K562 (cell line): ENCODE measurements at regions not wholly inside any gene's neighbourhood (a gene's known extent, or its start where the extent isn't known, plus 50 kb on each side); places are given as distances from the start of the nearest gene placed in this dataset.

ENCODE experiments used
- CC2D1A ChIP-seq: fragments of 450-650 bp; IDR thresholded peaks from 2 replicates; pipeline ENCODE4 v1.6.1; 2017; ENCODE audit warnings: mild to moderate bottlenecking
- KAT8 ChIP-seq: fragments of 450-650 bp; IDR thresholded peaks from 2 replicates; pipeline ENCODE4 v1.6.1; 2016; ENCODE audit warnings: low read depth, mild to moderate bottlenecking
- ZNF717 ChIP-seq: fragments of 250-450 bp; sonication (Bioruptor Pico); IDR thresholded peaks from 2 replicates; pipeline ENCODE4 v1.5.0; 2021
- TF ChIP-seq, protein P1 (sequence below): fragments of 450-650 bp; IDR thresholded peaks from 2 replicates; pipeline ENCODE4 v1.6.1; 2016; ENCODE audit warnings: low read depth
- TF ChIP-seq, protein P2 (sequence below): fragments of 200-400 bp; formaldehyde crosslinking; IDR thresholded peaks from 2 replicates; pipeline ENCODE4 v1.6.1; 2017; ENCODE audit warnings: mild to moderate bottlenecking, low read depth, low read length, moderate library complexity
- TF ChIP-seq, protein P3 (sequence below), 2 experiments: fragments of 450-650 bp; formaldehyde crosslinking in 1 of 2; IDR thresholded peaks; 2 replicates each; pipeline versions ENCODE4 v1.4.0 to v1.6.1; 2014 to 2020; ENCODE audit warnings: mild to moderate bottlenecking in 2 of 2, borderline replicate concordance in 1 of 2, low read depth in 1 of 2
- TF ChIP-seq, protein P4 (sequence below): fragments of 450-650 bp; IDR thresholded peaks from 2 replicates; pipeline ENCODE4 v1.6.1; 2016; ENCODE audit warnings: mild to moderate bottlenecking

DNA sequence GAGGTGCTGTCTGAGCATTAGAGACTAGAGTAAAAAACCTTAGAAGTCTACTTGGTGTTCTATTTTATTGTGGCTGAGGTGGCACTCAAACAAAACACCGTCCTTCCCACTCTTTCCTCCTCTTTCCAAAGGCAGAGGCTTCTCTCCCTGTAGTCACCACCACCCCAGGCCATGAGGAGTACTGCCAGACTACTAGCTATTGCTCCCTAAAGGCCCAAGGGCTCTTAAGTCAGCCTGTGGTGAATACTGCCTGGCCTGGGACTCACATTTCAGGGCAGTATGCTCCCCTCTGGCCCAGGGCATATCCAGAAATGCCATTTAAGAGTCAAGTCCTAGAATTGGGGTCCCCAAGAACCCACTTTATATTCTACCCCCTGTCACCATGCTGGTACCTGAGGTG lies 309.7 kb upstream of the IMPG1 start (continued):
- TF ChIP-seq KAT8 (no peak), CC2D1A (no peak), ZNF717 (CRISPR knock-in tag) (no peak)
- TF ChIP-seq, protein P1, sequence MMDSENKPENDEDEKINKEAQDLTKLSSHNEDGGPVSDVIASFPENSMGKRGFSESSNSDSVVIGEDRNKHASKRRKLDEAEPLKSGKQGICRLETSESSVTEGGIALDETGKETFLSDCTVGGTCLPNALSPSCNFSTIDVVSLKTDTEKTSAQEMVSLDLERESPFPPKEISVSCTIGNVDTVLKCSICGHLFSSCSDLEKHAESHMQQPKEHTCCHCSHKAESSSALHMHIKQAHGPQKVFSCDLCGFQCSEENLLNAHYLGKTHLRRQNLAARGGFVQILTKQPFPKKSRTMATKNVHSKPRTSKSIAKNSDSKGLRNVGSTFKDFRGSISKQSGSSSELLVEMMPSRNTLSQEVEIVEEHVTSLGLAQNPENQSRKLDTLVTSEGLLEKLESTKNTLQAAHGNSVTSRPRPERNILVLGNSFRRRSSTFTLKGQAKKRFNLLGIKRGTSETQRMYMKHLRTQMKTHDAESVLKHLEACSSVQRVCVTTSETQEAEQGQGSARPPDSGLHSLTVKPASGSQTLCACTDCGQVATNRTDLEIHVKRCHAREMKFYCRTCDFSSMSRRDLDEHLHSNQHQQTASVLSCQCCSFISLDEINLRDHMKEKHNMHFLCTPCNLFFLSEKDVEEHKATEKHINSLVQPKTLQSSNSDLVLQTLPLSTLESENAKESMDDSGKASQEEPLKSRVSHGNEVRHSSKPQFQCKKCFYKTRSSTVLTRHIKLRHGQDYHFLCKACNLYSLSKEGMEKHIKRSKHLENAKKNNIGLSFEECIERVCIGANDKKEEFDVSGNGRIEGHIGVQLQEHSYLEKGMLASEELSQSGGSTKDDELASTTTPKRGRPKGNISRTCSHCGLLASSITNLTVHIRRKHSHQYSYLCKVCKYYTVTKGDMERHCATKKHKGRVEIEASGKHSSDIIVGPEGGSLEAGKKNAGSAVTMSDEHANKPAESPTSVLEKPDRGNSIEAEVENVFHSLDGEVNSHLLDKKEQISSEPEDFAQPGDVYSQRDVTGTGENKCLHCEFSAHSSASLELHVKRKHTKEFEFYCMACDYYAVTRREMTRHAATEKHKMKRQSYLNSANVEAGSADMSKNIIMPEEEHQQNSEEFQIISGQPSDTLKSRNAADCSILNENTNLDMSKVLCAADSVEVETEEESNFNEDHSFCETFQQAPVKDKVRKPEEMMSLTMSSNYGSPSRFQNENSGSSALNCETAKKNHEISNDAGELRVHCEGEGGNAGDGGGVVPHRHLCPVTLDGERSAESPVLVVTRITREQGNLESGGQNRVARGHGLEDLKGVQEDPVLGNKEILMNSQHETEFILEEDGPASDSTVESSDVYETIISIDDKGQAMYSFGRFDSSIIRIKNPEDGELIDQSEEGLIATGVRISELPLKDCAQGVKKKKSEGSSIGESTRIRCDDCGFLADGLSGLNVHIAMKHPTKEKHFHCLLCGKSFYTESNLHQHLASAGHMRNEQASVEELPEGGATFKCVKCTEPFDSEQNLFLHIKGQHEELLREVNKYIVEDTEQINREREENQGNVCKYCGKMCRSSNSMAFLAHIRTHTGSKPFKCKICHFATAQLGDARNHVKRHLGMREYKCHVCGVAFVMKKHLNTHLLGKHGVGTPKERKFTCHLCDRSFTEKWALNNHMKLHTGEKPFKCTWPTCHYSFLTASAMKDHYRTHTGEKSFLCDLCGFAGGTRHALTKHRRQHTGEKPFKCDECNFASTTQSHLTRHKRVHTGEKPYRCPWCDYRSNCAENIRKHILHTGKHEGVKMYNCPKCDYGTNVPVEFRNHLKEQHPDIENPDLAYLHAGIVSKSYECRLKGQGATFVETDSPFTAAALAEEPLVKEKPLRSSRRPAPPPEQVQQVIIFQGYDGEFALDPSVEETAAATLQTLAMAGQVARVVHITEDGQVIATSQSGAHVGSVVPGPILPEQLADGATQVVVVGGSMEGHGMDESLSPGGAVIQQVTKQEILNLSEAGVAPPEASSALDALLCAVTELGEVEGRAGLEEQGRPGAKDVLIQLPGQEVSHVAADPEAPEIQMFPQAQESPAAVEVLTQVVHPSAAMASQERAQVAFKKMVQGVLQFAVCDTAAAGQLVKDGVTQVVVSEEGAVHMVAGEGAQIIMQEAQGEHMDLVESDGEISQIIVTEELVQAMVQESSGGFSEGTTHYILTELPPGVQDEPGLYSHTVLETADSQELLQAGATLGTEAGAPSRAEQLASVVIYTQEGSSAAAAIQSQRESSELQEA = no peak
- TF ChIP-seq, protein P2, sequence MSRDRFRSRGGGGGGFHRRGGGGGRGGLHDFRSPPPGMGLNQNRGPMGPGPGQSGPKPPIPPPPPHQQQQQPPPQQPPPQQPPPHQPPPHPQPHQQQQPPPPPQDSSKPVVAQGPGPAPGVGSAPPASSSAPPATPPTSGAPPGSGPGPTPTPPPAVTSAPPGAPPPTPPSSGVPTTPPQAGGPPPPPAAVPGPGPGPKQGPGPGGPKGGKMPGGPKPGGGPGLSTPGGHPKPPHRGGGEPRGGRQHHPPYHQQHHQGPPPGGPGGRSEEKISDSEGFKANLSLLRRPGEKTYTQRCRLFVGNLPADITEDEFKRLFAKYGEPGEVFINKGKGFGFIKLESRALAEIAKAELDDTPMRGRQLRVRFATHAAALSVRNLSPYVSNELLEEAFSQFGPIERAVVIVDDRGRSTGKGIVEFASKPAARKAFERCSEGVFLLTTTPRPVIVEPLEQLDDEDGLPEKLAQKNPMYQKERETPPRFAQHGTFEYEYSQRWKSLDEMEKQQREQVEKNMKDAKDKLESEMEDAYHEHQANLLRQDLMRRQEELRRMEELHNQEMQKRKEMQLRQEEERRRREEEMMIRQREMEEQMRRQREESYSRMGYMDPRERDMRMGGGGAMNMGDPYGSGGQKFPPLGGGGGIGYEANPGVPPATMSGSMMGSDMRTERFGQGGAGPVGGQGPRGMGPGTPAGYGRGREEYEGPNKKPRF = no peak
- TF ChIP-seq, protein P3, sequence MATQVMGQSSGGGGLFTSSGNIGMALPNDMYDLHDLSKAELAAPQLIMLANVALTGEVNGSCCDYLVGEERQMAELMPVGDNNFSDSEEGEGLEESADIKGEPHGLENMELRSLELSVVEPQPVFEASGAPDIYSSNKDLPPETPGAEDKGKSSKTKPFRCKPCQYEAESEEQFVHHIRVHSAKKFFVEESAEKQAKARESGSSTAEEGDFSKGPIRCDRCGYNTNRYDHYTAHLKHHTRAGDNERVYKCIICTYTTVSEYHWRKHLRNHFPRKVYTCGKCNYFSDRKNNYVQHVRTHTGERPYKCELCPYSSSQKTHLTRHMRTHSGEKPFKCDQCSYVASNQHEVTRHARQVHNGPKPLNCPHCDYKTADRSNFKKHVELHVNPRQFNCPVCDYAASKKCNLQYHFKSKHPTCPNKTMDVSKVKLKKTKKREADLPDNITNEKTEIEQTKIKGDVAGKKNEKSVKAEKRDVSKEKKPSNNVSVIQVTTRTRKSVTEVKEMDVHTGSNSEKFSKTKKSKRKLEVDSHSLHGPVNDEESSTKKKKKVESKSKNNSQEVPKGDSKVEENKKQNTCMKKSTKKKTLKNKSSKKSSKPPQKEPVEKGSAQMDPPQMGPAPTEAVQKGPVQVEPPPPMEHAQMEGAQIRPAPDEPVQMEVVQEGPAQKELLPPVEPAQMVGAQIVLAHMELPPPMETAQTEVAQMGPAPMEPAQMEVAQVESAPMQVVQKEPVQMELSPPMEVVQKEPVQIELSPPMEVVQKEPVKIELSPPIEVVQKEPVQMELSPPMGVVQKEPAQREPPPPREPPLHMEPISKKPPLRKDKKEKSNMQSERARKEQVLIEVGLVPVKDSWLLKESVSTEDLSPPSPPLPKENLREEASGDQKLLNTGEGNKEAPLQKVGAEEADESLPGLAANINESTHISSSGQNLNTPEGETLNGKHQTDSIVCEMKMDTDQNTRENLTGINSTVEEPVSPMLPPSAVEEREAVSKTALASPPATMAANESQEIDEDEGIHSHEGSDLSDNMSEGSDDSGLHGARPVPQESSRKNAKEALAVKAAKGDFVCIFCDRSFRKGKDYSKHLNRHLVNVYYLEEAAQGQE (IDR thresholded peaks at IDR 0.05; ENCODE audit: borderline replicate concordance) = no peak
- TF ChIP-seq, protein P3 (CRISPR knock-in tag; IDR thresholded peaks at IDR 0.05; ENCODE audit: low read depth) = no peak
- TF ChIP-seq, protein P4, sequence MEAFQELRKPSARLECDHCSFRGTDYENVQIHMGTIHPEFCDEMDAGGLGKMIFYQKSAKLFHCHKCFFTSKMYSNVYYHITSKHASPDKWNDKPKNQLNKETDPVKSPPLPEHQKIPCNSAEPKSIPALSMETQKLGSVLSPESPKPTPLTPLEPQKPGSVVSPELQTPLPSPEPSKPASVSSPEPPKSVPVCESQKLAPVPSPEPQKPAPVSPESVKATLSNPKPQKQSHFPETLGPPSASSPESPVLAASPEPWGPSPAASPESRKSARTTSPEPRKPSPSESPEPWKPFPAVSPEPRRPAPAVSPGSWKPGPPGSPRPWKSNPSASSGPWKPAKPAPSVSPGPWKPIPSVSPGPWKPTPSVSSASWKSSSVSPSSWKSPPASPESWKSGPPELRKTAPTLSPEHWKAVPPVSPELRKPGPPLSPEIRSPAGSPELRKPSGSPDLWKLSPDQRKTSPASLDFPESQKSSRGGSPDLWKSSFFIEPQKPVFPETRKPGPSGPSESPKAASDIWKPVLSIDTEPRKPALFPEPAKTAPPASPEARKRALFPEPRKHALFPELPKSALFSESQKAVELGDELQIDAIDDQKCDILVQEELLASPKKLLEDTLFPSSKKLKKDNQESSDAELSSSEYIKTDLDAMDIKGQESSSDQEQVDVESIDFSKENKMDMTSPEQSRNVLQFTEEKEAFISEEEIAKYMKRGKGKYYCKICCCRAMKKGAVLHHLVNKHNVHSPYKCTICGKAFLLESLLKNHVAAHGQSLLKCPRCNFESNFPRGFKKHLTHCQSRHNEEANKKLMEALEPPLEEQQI = no peak
